Stimulated activated CD8-positive, alpha-beta memory T cell treated with anti-CD3 and anti-CD28 coated beads, Interleukin-7, amount 100 ng/mL, for 24 hours (primary cell): ENCODE measurements at regions not wholly inside any gene's neighbourhood (a gene's known extent, or its start where the extent isn't known, plus 50 kb on each side); places are given as distances from the start of the nearest gene placed in this dataset.
"Not testable (repeated sequence)": the region's sequence is repeated elsewhere in the genome, so short reads cannot be mapped to it uniquely, and the experiment has no call there.

Source experiments
- DNase-seq: peaks from one replicate; pipeline ENCODE4 v3.0.0-alpha.2; 2020; ENCODE audit warnings: low read depth

DNA sequence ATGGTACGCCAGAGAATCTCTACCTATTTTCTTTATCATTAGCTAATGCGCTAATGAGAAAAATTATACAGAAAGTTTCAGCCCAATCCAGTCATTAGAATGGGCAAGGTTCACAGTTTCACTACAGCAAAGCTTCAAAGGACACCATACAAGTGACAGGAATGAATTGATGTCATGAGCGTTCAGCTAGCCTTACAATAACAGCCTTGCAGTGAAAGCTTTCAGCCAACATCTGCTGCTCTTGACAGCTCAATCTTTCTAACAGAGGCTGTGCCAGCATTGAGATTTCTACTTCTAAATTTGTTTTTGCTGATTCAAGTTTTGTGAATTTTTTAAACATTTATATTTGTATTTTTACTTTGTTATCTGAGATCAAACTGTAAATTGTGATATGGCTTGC lies 302.4 kb upstream of the FAM174A start:
- no peak for DNase-seq

DNA sequence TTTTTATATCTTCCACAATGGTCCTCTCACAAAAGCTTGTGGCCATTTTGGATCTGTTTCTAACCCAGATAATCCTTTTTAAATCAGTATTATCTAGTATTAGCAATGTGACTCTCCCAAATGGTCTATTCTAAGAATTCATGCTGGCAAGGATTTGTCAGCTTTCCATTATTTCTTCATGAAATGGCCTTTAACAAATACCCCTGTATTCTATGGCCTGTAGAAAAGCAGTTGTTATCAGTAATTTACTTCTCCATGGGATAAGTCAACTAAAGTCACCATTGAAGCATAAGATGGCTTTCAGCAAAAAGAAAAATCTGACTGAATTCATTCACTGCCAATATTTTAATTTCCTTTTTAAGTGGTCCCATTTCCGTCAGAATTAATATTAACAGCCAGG lies 346.4 kb upstream of the FAM174A start:
- DNase-seq, result no peak

DNA sequence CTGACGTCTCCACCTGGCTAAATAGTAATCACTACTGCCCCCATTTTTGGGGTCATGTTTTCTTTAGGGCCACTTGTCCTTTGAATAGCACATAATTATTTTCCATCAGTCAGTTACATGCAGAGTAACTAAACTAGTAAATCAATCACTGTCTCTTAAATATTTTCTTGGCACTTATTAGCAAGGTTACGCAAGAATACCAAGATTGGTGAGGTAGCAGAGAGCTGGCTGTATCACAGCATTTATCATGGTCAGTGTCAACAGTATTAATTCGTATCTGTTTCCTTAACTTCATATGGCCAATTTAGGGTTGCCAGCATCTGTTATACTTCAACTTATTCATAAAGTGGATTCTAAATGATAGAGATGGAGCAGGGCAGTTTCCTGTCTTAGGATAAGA lies 346.8 kb upstream of the FAM174A start:
- DNase-seq, result no peak

DNA sequence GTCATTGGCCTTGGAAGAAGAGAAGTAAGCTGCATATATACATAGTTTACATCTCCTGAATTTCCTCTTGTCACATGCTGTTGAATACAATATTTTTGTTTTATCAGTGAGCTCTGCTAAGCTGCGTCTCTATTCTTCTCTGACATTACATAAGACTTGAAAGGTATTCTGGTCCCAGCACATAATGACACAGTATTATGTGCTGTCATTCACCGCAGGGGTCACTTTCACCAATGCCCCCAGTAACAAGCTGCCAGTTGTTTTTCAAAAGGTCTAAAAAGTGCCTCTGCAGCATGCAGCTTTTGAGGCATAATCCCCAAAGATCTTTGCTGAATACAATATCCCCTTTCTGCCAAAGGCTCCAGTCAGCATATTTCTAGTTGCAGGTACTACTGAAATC lies 349.0 kb upstream of the FAM174A start:
- no peak for DNase-seq

DNA sequence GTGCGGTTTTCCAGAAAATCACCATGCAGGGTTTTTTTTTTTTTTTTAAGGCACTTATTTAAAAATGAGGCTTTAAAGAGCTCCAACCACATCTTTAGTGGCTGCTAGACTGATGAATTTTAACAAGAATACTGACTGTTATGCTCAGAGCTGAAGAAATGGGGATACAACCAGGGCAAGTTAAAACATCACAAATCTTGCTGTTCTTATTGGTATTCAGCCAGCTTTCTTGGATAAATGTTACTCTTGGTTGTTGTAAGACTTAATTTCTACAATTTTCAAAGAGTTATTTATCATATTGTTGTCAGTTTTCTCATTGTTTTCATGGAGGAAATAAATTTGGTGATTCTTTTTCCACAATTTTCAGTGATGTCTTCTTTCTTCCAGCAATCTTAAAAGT lies 352.8 kb upstream of the FAM174A start:
- DNase-seq, result no peak

DNA sequence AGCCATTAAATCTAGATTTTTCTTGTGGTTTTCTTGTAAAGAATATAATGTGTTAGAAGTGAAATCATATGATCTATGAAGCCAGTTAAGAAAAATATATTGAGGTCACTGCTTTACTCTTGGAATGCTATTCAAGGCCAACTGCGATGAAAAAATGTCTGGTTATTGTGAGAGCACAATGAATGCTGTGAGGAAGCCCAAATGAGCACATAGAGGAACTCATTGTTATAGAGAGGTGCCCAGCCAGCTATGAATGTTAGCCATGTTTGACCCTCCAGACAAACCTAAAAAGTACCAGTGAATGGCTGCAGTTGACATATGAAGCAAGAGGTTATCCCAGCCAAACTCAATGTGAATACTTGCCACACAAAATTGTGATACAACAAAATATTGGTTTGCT lies 359.8 kb upstream of the FAM174A start:
- DNase-seq, result no peak

DNA sequence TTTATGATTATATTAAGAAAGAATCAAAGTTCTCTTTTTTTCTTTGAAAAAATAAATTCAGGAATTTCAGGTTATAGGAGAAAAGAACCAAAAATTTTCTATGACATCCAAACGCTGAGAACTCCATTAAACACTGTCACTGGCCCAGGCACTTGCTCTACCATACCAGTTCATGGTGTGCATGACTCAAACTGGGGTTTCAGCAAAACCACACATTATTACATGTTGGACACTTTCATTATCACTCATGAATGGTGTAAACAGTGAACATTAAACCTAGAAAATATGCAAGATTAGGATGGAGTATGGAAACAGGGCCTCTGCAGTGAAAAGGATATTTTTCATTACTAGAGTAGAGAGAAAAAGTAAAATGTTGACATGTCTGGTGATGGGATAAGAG lies 369.9 kb upstream of the FAM174A start:
- no peak for DNase-seq

DNA sequence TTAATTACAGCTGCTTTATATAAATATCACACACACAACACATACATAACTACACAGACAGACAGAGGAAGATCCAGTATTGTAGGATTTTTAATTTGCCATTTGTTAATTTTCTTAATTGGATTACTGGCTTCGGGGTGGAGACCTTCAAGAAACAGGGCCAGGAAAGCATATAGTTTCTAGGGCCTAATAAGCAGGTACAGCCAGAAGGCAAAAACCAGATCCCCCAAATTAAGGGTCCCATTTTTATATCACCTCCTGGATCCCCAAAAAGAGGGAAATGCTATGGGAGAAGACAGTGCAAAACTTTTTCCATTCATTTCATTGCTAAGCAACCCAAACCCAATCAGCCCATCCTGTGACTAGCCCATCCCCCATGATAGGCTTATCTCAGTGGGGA lies 373.3 kb upstream of the FAM174A start:
- DNase-seq, result no peak

DNA sequence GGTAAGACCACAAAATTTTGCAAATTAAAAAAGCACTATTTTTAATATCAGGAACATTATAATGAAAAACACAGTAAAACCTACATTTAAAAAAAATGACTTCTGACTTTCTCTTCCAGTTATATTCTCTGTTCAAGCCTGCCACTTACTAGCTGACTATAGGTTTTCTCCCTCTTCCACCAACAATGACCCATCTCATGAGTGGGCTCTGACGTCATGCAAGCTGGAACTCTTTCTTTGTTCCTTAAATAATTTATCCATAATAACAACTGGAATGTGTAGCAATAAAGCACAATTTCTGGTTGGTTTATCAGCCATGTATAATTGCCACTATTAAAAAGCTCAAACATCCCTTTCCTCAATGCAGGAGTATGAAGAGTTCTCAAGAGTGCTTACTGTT lies 378.1 kb upstream of the FAM174A start:
- DNase-seq, result no peak

DNA sequence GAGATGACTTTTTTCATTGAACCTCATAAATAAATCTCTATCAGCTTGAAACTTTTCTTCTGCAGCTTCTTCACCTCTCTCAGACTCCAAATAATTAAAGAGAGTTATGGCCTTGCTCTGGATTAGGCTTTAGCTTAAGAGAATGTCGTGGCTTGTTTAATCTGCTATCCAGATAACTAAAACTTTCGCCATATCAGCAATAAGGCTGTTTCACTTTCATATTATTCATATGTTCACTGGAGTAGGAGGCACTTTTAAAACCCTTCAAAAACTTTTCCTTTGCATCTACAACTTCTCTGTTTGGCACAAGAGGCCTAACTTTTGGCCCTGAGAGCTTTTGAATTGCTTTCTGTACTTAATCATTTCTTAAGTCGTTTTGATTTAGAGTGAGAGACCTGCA lies 386.9 kb upstream of the FAM174A start:
- DNase-seq, result no peak

DNA sequence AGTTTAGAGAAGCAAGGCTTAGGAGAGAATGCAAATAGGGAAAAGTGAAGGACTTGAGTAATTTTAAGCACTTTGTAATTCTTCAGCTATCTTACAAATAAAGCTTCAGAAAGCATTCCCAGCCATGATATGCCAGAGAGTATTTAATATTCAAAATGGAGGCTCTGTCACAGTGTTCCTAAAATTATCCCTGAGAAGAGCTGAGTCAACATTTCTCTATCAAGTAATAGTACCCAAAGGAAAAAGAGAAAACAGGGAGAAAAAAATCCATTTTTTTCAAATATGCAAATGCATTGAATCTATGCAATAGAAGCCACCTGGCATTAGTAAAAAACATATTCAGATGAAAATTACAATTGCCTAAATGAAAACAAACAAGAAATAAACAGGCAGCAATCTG lies 392.6 kb upstream of the FAM174A start:
- DNase-seq, result no peak

DNA sequence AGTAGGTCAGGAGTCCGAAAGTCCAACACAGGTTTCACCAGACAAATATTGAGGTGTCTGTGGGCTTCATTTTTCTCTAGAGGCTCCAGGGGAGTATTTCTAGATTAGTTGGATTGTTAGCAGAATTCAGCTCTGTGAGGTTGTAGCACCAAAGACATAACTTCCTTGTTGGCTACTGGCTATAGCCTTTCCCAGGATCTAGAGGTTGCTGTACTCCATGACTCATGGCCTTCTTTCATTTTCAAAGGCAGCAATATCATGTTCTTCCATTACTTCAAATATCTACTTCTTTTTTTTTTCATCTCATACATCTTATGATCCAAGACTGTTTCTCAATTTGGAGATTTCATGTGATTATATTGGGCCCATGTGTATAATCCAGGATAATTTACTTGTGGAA lies 404.0 kb upstream of the FAM174A start:
- no peak for DNase-seq

DNA sequence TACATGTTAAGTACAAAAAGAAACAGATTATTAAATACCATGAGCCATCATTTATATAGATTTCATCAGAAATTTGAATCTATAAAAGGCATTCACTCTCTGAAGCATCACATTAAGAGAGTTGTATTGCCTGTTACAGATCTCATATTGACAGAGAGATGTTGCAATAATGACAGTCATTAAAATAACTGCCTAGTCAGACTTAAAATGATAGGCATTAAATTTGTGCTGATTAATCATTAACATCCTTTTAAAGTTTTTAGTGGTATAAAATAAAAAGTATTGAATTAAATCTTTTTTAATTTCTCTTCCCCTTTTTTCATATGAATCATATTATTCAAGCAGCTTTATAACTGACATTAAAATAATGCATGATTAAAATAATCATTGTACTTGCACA lies 404.9 kb upstream of the FAM174A start:
- DNase-seq, result no peak

DNA sequence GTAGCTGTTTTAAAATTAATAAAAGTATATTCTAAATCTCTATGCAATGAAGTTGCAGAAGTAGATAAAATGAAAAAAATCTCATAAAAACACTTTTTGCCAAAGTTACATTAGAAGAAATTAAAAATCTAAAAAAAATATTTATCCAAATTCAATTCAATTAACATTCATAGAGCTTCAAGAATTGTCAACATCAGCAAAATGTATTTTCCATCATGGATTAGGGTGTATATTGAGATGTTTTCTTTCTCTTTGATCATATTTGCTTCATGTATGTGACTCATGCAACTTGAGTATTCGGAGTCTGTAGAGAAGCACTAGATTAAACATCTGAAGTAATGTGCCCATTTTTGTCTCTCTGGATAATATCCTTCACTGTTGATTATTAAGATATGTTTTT lies 415.3 kb upstream of the FAM174A start:
- no peak for DNase-seq

DNA sequence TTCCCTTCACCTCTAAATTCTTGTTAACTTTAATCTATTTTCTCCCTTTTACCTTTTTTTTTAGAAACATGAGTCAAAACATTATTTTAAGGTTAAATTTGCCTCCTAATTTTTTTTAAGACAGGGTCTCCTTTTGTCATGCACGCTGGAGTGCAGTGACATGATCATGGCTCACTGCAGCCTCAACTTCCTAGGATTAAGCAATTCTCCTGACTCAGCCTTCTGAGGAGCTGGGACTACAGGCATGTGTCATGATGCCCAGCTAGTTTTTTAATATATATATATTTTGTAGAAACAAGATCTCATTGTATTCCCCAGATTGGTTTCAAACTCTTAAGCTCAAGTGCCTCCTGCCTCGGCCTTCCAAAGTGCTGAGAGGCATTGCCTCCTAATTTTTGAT lies 424.7 kb upstream of the FAM174A start:
- no peak for DNase-seq

DNA sequence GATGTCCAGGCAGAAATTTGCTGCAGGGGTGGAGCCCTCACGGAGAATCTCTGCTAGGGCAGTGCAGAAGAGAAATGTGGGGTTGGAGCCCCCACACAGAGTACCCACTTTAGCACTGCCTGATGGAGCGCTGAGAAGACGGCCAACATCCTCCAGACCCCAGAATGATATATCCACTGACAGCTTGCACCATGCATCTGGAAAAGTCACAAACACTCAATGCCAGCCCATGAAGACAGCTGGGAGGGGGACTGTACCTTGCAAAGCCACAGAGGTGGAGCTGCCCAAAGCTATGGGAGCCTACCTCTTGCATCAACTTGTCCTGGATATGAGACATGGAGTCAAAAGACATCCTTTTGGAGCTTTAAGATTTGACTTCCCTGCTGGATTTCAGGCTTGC lies 426.3 kb upstream of the FAM174A start:
- no peak for DNase-seq

DNA sequence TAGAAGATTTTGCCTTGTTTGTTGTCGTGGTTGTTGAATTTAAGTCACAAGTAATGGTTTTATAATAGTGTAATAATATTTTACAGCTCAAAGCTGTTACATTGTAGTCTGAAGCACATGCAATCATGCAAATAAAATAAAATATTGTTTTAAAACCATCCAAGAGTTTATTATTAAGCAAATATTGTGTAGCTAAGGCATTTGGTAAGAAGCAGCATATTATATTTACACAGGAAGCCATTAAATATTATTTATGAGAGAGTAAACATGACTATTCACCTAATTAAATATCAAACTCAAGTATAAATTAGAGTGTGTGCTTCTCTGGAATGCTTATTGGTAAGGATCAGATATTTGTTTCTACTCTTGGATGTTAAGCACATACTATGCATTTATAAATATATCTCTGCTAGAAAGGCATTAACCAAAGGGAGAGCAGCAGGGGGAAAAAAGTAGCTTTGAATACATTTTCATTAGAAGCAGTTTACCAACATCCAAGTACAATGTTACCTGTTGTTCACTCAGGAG lies 431.5 kb upstream of the FAM174A start:
- DNase-seq, result not testable (repeated sequence)

DNA sequence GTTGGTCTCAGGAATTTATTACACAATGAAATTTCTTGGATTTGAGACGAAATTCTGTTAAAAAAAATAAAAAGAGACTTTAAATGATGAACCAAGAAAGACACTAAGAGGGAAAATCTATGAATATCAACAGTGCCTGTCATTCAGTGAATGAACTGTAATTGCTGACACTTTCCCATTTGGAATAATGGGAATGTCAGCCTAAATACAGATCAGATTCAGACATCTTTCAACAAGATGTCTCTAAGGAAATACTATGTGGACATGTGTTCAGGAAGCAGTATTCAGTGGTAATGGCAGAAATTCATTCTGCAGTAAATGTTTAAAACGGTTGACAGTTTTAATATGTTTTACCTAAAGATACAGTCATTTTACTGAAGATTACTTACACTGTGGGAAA lies 433.7 kb upstream of the FAM174A start:
- DNase-seq, result not testable (repeated sequence)

DNA sequence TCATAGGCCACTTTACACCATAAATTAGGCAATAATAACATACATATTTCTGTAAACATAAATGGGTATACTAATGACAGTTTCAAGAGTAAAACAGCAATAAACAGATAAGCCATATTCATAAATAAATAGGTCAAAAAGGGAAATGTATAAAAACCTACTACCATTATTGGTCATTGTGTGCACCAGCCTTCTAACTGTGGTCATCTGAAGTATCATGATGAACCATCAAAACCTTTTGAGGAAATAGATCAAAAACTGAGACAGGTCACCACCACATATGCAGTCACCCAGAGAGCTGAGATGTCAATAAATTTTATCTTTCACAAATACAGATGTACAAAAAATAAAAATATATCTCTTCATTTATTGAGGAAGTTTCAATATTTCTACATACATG lies 438.8 kb upstream of the FAM174A start:
- DNase-seq, result not testable (repeated sequence)

DNA sequence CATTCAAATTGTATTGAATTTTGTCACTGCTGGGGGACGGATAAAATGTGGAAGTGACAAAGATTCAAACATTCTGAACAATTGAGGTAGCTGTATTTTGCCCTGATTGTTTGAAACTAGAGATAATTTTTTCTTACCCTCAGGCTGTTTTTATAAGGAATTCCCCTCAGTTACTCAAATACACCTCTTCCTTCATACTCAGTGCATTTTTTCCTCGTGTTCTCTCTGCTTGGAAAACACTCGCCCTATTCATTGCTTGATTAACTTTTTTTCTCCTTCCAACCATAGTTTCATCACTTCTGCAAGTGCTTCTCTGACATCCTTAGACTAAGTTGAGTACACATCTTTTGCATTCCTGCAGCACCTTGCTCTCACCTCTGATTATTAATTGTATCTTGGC lies 454.5 kb upstream of the FAM174A start:
- DNase-seq, result not testable (repeated sequence)

DNA sequence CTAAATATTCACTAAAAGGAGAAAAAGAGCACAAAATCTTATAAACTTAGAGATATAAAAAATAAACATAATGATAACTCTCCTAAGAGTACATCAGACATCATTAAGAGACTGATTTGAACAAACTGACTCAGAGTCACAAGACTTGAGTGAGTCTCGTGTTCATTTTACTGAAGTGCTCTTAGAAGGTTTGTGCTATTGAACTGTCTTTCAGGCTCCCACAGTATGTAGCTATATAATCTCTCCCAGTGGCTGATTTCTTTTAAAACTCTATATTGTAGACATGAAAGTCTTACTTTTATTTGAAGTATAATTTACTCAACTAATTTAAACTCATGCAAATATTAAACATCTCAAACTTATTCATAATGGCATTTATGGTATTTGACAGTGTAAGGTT lies 456.0 kb upstream of the FAM174A start:
- not testable (repeated sequence) for DNase-seq

DNA sequence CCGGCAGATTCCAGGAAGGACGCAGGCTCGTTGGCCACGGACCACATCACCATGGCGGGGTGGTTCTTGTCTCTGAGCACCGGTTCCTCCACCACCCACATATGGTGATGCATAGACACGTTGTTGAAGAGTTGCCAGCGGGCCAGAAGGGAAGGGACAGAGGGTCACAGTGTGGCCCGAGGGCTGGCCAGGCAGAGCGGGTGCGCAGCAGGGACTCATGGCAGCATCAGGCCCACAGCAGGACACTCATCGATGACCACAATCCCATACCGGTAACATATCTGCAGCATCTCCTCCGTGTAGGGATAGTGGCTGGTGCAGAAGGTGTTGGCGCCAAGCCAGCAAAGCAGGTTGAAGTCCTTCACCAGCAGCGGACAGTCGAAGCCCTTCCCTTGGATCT lies 469.2 kb upstream of the FAM174A start:
- DNase-seq, result not testable (repeated sequence)

DNA sequence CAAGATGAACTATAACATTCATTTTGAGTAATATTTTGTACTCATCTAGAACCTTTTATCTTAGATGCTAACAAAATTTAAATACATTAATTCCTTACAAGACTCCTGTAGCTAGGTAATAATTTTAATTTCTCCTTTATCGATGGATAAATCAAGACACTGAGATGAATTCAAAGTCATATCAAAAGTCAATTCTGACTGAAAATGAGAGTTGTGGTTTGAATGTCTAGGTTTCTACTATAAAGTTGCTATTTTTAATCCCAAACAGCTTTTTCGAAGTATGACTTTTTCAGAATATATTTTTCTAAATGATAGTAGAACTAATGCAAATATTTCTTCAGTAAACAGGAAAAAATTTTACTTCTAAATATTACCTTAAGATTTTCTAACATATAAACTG lies 491.7 kb upstream of the FAM174A start:
- DNase-seq, result no peak

DNA sequence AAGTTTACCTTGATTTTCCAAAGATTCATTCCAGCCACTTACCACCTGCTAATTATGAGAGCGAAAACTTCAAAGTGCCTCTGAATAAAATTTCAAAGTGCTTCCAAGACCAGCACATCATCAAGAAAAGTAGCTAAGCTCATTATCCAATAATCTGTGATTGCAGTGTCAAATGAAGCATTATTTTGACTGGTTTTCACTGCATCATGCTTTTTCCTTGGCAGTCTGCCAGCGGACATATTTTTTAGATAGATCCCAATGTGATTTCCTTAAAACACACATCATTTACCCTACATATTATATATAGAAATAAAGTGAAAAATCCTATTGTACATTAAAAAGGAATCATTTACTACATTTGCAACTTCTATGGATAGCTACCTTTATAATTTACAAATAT lies 508.6 kb upstream of the FAM174A start:
- no peak for DNase-seq

DNA sequence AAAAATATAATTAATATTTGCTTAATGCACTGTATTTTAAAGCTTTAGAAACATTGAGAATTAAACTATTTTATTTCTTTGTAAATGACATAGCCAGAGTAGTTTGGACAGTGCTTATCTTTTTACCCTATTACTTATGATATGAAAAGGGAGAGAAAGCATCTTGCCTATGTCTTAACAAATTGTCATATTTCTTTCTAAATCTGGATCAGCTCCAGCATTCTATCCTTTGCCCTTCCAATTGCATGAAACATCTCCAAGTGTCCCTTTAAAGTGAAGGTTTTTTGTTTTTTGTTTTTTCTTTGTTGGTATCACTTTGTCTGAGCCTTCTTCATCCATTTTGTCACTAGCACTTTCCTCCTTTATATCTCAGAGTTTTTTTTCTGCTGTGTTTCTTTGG lies 511.6 kb upstream of the FAM174A start:
- DNase-seq, result no peak
